ENCODE measurements at regions not wholly inside any gene's neighbourhood (a gene's known extent, or its start where the extent isn't known, plus 50 kb on each side); places are given as distances from the start of the nearest gene placed in this dataset.

GRCh38 chr18:78482378-78482777, 497.2 kb upstream of the SALL3 start (continued):
- TF ChIP-seq NFAT5 (CRISPR knock-in tag; IDR thresholded peaks at IDR 0.05) (no peak), BCL3 (CRISPR knock-in tag; IDR thresholded peaks at IDR 0.05) (no peak), ZNF260 (CRISPR knock-in tag; IDR thresholded peaks at IDR 0.05; ENCODE audit: borderline replicate concordance, low read depth) (no peak), SNAI1 (CRISPR knock-in tag; IDR thresholded peaks at IDR 0.05; ENCODE audit: borderline replicate concordance) (no peak), FOXP1 (IDR thresholded peaks at IDR 0.05) (no peak), FOXP1 (CRISPR knock-in tag; IDR thresholded peaks at IDR 0.05) (no peak)

- no peaks in the 10 kb centered on the region; a peak in 1 of 5 replicates for H3K27me3 ChIP-seq (ENCODE audit: control insufficient read depth in 1 of 2, insufficient read depth in 2 of 2, low read length in 2 of 2)
- H3K4me2 ChIP-seq (ENCODE audit: low read depth, low read length), result no peak overlapping the region
- no peak for DNase-seq (ENCODE audit: low spot score)
- no peak overlapping the region for H3K4me3 ChIP-seq (replicated peaks in 1 of 3; ENCODE audit: insufficient read depth in 1 of 3, low read depth in 2 of 3, low read length in 3 of 3)
- H3K4me1 ChIP-seq (ENCODE audit: insufficient read depth, low read length), result no peaks in the 10 kb centered on the region
- 11% methylated on average over 6 of the region's 6 CpGs for WGBS (ENCODE audit: low lambda C conversion rate)
- no peak overlapping the region for H2AFZ ChIP-seq (ENCODE audit: low read length)
- no peak for ATAC-seq
- BruUV-seq (replicated peaks), result no TSS peak
- no peaks in the 10 kb centered on the region for H4K20me1 ChIP-seq (ENCODE audit: insufficient read depth, low read length)
- H3K27ac ChIP-seq (ENCODE audit: extremely low read length, insufficient read depth, low read length), result no peak overlapping the region
- no peak for FAIRE-seq
- intact Hi-C loops (cut with micrococcal nuclease; ENCODE audit: unreplicated experiment), result no loop called here
- ChIA-PET CTCF (ENCODE audit: low intra/inter-chr PET ratio, low total read pairs) (no interaction called here), POLR2A (no interaction called here)
- no peaks in the 10 kb centered on the region for H3K36me3 ChIP-seq (replicated peaks in 1 of 2; ENCODE audit: control insufficient read depth in 1 of 2, insufficient read depth in 2 of 2, low read length in 2 of 2)
- H3K79me2 ChIP-seq (ENCODE audit: insufficient read depth, low read length), result no peaks in the 10 kb centered on the region
- no peaks in the 10 kb centered on the region for H3K9me3 ChIP-seq (ENCODE audit: low read length)
- no peak overlapping the region for H3K9ac ChIP-seq (ENCODE audit: insufficient read depth, low read depth, low read length)
- in situ Hi-C loops (cut with HindIII; ENCODE audit: extremely low pct_ligation_motif_present, low pct_unique_long_range_greater_than_20kb), result no loop called here
- TF ChIP-seq NR2F2 (IDR thresholded peaks at IDR 0.05; ENCODE audit: borderline replicate concordance, low read depth) (no peak), SIN3A (IDR thresholded peaks at IDR 0.05; ENCODE audit: borderline replicate concordance, low read depth, low read length) (no peak), ZNF256 (CRISPR knock-in tag; conservative IDR thresholded peaks at IDR 0.05) (no peak), KDM5A (IDR thresholded peaks at IDR 0.05; ENCODE audit: borderline replicate concordance, low read length) (no peak), SMAD3 (CRISPR knock-in tag; IDR thresholded peaks at IDR 0.05) (no peak), GFI1 (CRISPR knock-in tag; IDR thresholded peaks at IDR 0.05; ENCODE audit: borderline replicate concordance) (no peak), HMG20B (CRISPR knock-in tag; conservative IDR thresholded peaks at IDR 0.05) (no peak), ZSCAN5A (CRISPR knock-in tag; IDR thresholded peaks at IDR 0.05; ENCODE audit: borderline replicate concordance) (no peak), CBFB (CRISPR knock-in tag; IDR thresholded peaks at IDR 0.05) (no peak), ZNF292 (CRISPR knock-in tag; IDR thresholded peaks at IDR 0.05; ENCODE audit: borderline replicate concordance, low read depth) (no peak), CC2D1A (CRISPR knock-in tag; IDR thresholded peaks at IDR 0.05) (no peak), ZNF329 (CRISPR knock-in tag; IDR thresholded peaks at IDR 0.05; ENCODE audit: low read depth) (no peak)
These were observed 492.0 kb upstream of the SALL3 start for GRCh38 chr18:78487649-78488048.

Measured in HepG2 (cell line).